H9 (cell line): ENCODE measurements at regions not wholly inside any gene's neighbourhood (a gene's known extent, or its start where the extent isn't known, plus 50 kb on each side); places are given as distances from the start of the nearest gene placed in this dataset.

Experiments
- DNase-seq: peaks from one replicate; pipeline ENCODE4 v3.0.0-alpha.2; 2017
- H2AFZ ChIP-seq: one replicate; pipeline ENCODE4 v1.6.1; 2013; ENCODE audit warnings: mild to moderate bottlenecking, low read length, control low read depth, moderate library complexity
- H2AK5ac ChIP-seq: 2 replicates; pipeline ENCODE4 v1.6.1; 2013; ENCODE audit warnings: low read length, control low read depth, mixed read lengths; ENCODE audit not compliant: insufficient read length
- H2BK120ac ChIP-seq: one replicate; pipeline ENCODE4 v1.6.1; 2013; ENCODE audit warnings: low read depth, mild to moderate bottlenecking, low read length, control low read depth, inconsistent platforms; ENCODE audit not compliant: poor library complexity, severe bottlenecking
- H2BK12ac ChIP-seq: 2 replicates; pipeline ENCODE4 v1.6.1; 2013; ENCODE audit warnings: low read length, control low read depth, mixed read lengths, low read depth; ENCODE audit not compliant: insufficient read length
- H2BK15ac ChIP-seq: 2 replicates; pipeline ENCODE4 v1.6.1; 2013; ENCODE audit warnings: low read depth, low read length, control low read depth
- H2BK20ac ChIP-seq: one replicate; pipeline ENCODE4 v1.6.1; 2013; ENCODE audit warnings: low read depth, mild to moderate bottlenecking, low read length, control low read depth, inconsistent platforms; ENCODE audit not compliant: poor library complexity, severe bottlenecking
- H2BK5ac ChIP-seq: 2 replicates; pipeline ENCODE4 v1.6.1; 2013; ENCODE audit warnings: low read length, control low read depth, mixed read lengths; ENCODE audit not compliant: insufficient read length
- H3K14ac ChIP-seq: 2 replicates; pipeline ENCODE4 v1.6.1; 2013; ENCODE audit warnings: low read length, control low read depth; ENCODE audit not compliant: insufficient read depth
- H3K18ac ChIP-seq: 2 replicates; pipeline ENCODE4 v1.6.1; 2013; ENCODE audit warnings: low read depth, mild to moderate bottlenecking, mixed read lengths, low read length, control low read depth; ENCODE audit not compliant: insufficient read length
- H3K23ac ChIP-seq: 2 replicates; pipeline ENCODE4 v1.6.1; 2013; ENCODE audit warnings: low read length, control low read depth, mixed read lengths, low read depth; ENCODE audit not compliant: insufficient read length
- H3K23me2 ChIP-seq: 2 replicates; pipeline ENCODE4 v1.6.1; 2013; ENCODE audit warnings: low read depth, mild to moderate bottlenecking, mixed read lengths, low read length, control low read depth; ENCODE audit not compliant: insufficient read length, poor library complexity, severe bottlenecking
- H3K27ac ChIP-seq: 2 replicates; pipeline ENCODE4 v1.5.1; 2013; ENCODE audit warnings: low read length, control low read depth, mixed read lengths, low read depth; ENCODE audit not compliant: insufficient read length
- H3K27me3 ChIP-seq: 2 replicates; pipeline ENCODE4 v1.6.1; 2013; ENCODE audit warnings: low read length, control low read depth, inconsistent platforms; ENCODE audit not compliant: insufficient read depth
- H3K4ac ChIP-seq: 2 replicates; pipeline ENCODE4 v1.6.1; 2013; ENCODE audit warnings: low read depth, mild to moderate bottlenecking, control low read depth, inconsistent platforms, low read length, moderate library complexity
- H3K4me1 ChIP-seq: 2 replicates; pipeline ENCODE4 v1.6.1; 2013; ENCODE audit warnings: low read length, control low read depth, inconsistent platforms; ENCODE audit not compliant: insufficient read depth
- H3K4me2 ChIP-seq: 2 replicates; pipeline ENCODE4 v1.6.1; 2013; ENCODE audit warnings: low read length, control low read depth, mixed read lengths; ENCODE audit not compliant: insufficient read length, insufficient read depth
- H3K56ac ChIP-seq: 2 replicates; pipeline ENCODE4 v1.6.1; 2013; ENCODE audit warnings: low read depth, mild to moderate bottlenecking, mixed read lengths, low read length, control low read depth; ENCODE audit not compliant: insufficient read length
- H3K79me1 ChIP-seq: 2 replicates; pipeline ENCODE4 v1.6.1; 2013; ENCODE audit warnings: low read depth, mild to moderate bottlenecking, moderate library complexity, low read length, control low read depth, inconsistent platforms; ENCODE audit not compliant: insufficient read depth, poor library complexity, severe bottlenecking
- H3K79me2 ChIP-seq: 2 replicates; pipeline ENCODE4 v1.6.1; 2013; ENCODE audit warnings: low read length, control low read depth, inconsistent platforms; ENCODE audit not compliant: insufficient read depth
- H3K9ac ChIP-seq: 2 replicates; pipeline ENCODE4 v1.6.1; 2013; ENCODE audit warnings: low read length, control low read depth, mixed read lengths; ENCODE audit not compliant: insufficient read length; ENCODE audit errors: extremely low read depth
- H3K9me3 ChIP-seq: one replicate; pipeline ENCODE4 v1.6.1; 2013; ENCODE audit warnings: low read depth, low read length, inconsistent platforms; ENCODE audit not compliant: control insufficient read depth
- H3T11ph ChIP-seq: one replicate; pipeline ENCODE4 v1.6.1; 2013; ENCODE audit warnings: mild to moderate bottlenecking, low read length, control low read depth, inconsistent platforms
- H4K20me1 ChIP-seq: one replicate; pipeline ENCODE4 v1.6.1; 2013; ENCODE audit not compliant: control insufficient read depth, insufficient read length, insufficient read depth
- H4K5ac ChIP-seq: 2 replicates; pipeline ENCODE4 v1.6.1; 2013; ENCODE audit warnings: low read depth, mild to moderate bottlenecking, mixed read lengths, low read length, control low read depth; ENCODE audit not compliant: insufficient read length
- H4K8ac ChIP-seq: replicated peaks from 2 replicates; pipeline ENCODE4 v1.6.1; 2013; ENCODE audit warnings: low read length, control low read depth, mixed read lengths, low read depth; ENCODE audit not compliant: insufficient read length
- H4K91ac ChIP-seq: 2 replicates; pipeline ENCODE4 v1.6.1; 2013; ENCODE audit warnings: low read depth, mild to moderate bottlenecking, moderate library complexity, mixed read lengths, low read length, control low read depth; ENCODE audit not compliant: insufficient read length
- H3K27ac Mint-ChIP-seq, 3 experiments: 2 replicates in 2 of 3; 3 replicates in 1 of 3; pipeline ENCODE4 v1.8.0; 2020 to 2021; ENCODE audit warnings: mixed read lengths in 3 of 3, mild to moderate bottlenecking in 1 of 3, moderate library complexity in 1 of 3
- H3K27me3 Mint-ChIP-seq: 2 replicates; pipeline ENCODE4 v1.8.0; 2021; ENCODE audit warnings: low read depth, mild to moderate bottlenecking, moderate library complexity, mixed read lengths
- H3K36me3 Mint-ChIP-seq, 3 experiments: 2 replicates in 2 of 3; 3 replicates in 1 of 3; pipeline ENCODE4 v1.8.0; 2020 to 2021; ENCODE audit warnings: low read depth in 3 of 3, mixed read lengths in 3 of 3; ENCODE audit not compliant: insufficient read depth in 1 of 3
- H3K4me1 Mint-ChIP-seq, 2 experiments: 2 replicates each; pipeline ENCODE4 v1.8.0; 2020; ENCODE audit warnings: mixed read lengths in 2 of 2
- H3K4me3 Mint-ChIP-seq, 2 experiments: 2 replicates in 1 of 2; 3 replicates in 1 of 2; pipeline ENCODE4 v1.8.0; 2020 to 2021; ENCODE audit warnings: mild to moderate bottlenecking in 2 of 2, mixed read lengths in 2 of 2, moderate library complexity in 1 of 2
- H3K9me3 Mint-ChIP-seq, 2 experiments: 2 replicates in 1 of 2; 3 replicates in 1 of 2; pipeline ENCODE4 v1.8.0; 2020; ENCODE audit warnings: mild to moderate bottlenecking in 2 of 2, mixed read lengths in 2 of 2, moderate library complexity in 1 of 2
- CTCF ChIP-seq: fragments of 200-600 bp; sonication (generic); conservative IDR thresholded peaks from 3 replicates; pipeline ENCODE4 v1.8.0; 2021; ENCODE audit warnings: antibody characterized with exemption, mild to moderate bottlenecking
- WGBS: extraction: QIAGEN DNeasy Blood & Tissue Kit; methylation state at CpG from one replicate; pipeline ENCODE4 v1.1.7; 2013; ENCODE audit warnings: missing lambda C conversion rate, low lambda C conversion rate, mixed read lengths; ENCODE audit not compliant: insufficient read length; ENCODE audit errors: extremely low coverage; 5-methylcytosine and 5-hydroxymethylcytosine counted together

DNA sequence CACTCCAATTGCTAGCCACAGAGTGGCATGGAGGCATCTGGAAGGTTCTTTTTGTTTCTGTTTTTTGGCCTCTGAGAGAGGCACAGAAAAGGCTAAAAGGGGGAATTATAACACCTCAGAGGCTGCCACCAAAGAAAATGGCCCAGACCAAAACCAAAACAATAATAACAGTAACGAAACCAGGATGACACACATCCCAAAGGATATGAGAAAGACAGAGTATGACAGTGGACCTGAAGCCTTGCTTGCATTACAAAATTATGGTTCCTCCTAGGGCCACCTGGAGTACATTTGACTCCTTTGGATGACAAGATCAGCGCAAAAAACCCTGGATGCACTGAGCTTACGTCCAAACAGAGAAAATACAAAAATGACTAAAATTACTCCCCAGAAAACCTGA is 152.7 kb downstream of the AEBP2 start:
- Histone ChIP-seq H3K27ac (no peak overlapping the region), H4K20me1 (no peaks in the 10 kb centered on the region), H3K23ac (no peak overlapping the region), H2BK120ac (no peak overlapping the region), H3K4me1 (no peaks in the 10 kb centered on the region; the same call in 1 of the 2 replicates), H2AFZ (no peak overlapping the region), H2AK5ac (no peak overlapping the region), H4K91ac (no peak overlapping the region), H3T11ph (no peak overlapping the region), H3K79me2 (no peaks in the 10 kb centered on the region), H3K79me1 (no peaks in the 10 kb centered on the region), H2BK12ac (no peak overlapping the region), H3K4ac (no peak overlapping the region), H3K14ac (no peak overlapping the region), H3K9me3 (no peaks in the 10 kb centered on the region), H3K23me2 (no peaks in the 10 kb centered on the region), H3K4me2 (no peak overlapping the region), H4K8ac (no peak overlapping the region), H2BK20ac (no peak overlapping the region), H3K18ac (no peak overlapping the region), H2BK15ac (no peak overlapping the region), H3K27me3 (no peaks in the 10 kb centered on the region), H3K56ac (no peak overlapping the region), H2BK5ac (no peak overlapping the region), H4K5ac (no peak overlapping the region), H3K9ac (no peak overlapping the region)
- TF ChIP-seq CTCF = no peak
- Mint-ChIP-seq H3K36me3 (no peaks in the 10 kb centered on the region), H3K4me1 (peaks cover 20 to 24% of the 10 kb centered on the region in 2 experiments), H3K4me3 (no peak overlapping the region), H3K27ac (no peak overlapping the region), H3K27me3 (no peaks in the 10 kb centered on the region), H3K9me3 (peaks cover 0 to 1% of the 10 kb centered on the region in 2 experiments; a peak in 1 of 5 replicates)
- DNase-seq = no peak
- no CpG with 5 or more reads among the region's 3 CpGs for WGBS
